SU-DHL-6 (cell line): ENCODE measurements at regions not wholly inside any gene's neighbourhood (a gene's known extent, or its start where the extent isn't known, plus 50 kb on each side); places are given as distances from the start of the nearest gene placed in this dataset.

Source experiments
- H2AFZ ChIP-seq: fragments of 200-600 bp; sonication (generic); 2 replicates; pipeline ENCODE4 v1.6.1; 2014; ENCODE audit warnings: low read depth, mild to moderate bottlenecking, moderate library complexity, mixed read lengths, antibody characterized with exemption, low read length; ENCODE audit not compliant: severe bottlenecking
- H3F3A ChIP-seq: fragments of 200-600 bp; shearing (Covaris generic); 2 replicates; pipeline ENCODE4 v1.6.0; 2016; ENCODE audit warnings: antibody characterized with exemption, mild to moderate bottlenecking; ENCODE audit not compliant: insufficient read depth
- H3K27ac ChIP-seq: fragments of 200-600 bp; sonication (generic); 2 replicates; pipeline ENCODE4 v1.5.1; 2016; ENCODE audit warnings: low read depth, mild to moderate bottlenecking, low read length, moderate library complexity, mixed read lengths
- H3K27me3 ChIP-seq: fragments of 200-600 bp; sonication (generic), shearing (Covaris generic); 2 replicates; pipeline ENCODE4 v1.6.0; 2014; ENCODE audit warnings: mild to moderate bottlenecking, low read length
- H3K36me3 ChIP-seq: fragments of 200-600 bp; sonication (generic); 2 replicates; pipeline ENCODE4 v1.6.1; 2014; ENCODE audit warnings: mild to moderate bottlenecking, low read length, mixed read lengths
- H3K4me2 ChIP-seq: fragments of 300-600, 200-600 bp; shearing (Covaris generic), sonication (generic); 2 replicates; pipeline ENCODE4 v1.6.0; 2014; ENCODE audit warnings: low read length, low read depth, mild to moderate bottlenecking; ENCODE audit not compliant: poor library complexity, severe bottlenecking
- H3K4me3 ChIP-seq: fragments of 200-600 bp; sonication (generic); 2 replicates; pipeline ENCODE4 v1.5.1; 2014; ENCODE audit warnings: antibody characterized with exemption, low read length, mild to moderate bottlenecking, mixed read lengths; ENCODE audit not compliant: insufficient read depth, poor library complexity, severe bottlenecking
- H3K79me2 ChIP-seq: fragments of 200-600 bp; sonication (generic); 2 replicates; pipeline ENCODE4 v1.6.1; 2014; ENCODE audit warnings: mild to moderate bottlenecking, low read length, moderate library complexity; ENCODE audit not compliant: insufficient read depth
- H3K9ac ChIP-seq: fragments of 200-600 bp; sonication (generic); 2 replicates; pipeline ENCODE4 v1.7.0; 2014; ENCODE audit warnings: mild to moderate bottlenecking, low read length
- H3K9me2 ChIP-seq: fragments of 200-600 bp; sonication (generic); replicated peaks from 2 replicates; pipeline ENCODE4 v1.6.1; 2014; ENCODE audit warnings: low read length; ENCODE audit not compliant: insufficient read depth
- H3K9me3 ChIP-seq: fragments of 200-600 bp; sonication (generic); 2 replicates; pipeline ENCODE4 v1.6.1; 2014; ENCODE audit warnings: low read length, mixed read lengths; ENCODE audit not compliant: insufficient read depth
- H4K20me1 ChIP-seq: fragments of 200-600 bp; sonication (generic); 2 replicates; pipeline ENCODE4 v1.6.1; 2014; ENCODE audit warnings: low read depth, mild to moderate bottlenecking, antibody characterized with exemption, low read length, moderate library complexity, mixed read lengths
- EZH2phosphoT487 ChIP-seq: fragments of 200-600 bp; sonication (generic), shearing (Covaris generic); conservative IDR thresholded peaks from 2 replicates; pipeline ENCODE4 v1.6.1; 2018; ENCODE audit warnings: mild to moderate bottlenecking, antibody characterized with exemption, low read length, moderate library complexity, mixed read lengths
- TF ChIP-seq, protein P1 (sequence below): fragments of 200-600 bp; sonication (generic); IDR thresholded peaks from one replicate; pipeline ENCODE4 v1.5.1; 2017; ENCODE audit warnings: antibody characterized with exemption, mild to moderate bottlenecking, low read length, moderate library complexity; ENCODE audit not compliant: insufficient read depth, poor library complexity, severe bottlenecking

DNA sequence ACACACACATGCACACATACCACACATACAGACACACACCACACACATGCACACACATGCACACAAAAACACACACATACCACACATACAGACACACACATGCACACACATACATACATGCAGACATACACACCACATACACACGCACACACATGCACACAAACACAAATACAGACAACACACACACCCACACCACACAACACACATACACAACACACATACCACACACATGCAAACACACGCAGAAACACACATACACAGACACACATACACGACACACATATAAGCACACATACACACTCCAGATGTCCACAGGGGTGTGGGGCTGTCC lies 60.1 kb upstream of the PPP2R2D start:
- H4K20me1 ChIP-seq: no peaks in the 10 kb centered on the region
- H3K36me3 ChIP-seq: no peaks in the 10 kb centered on the region
- H3K4me2 ChIP-seq: no peak overlapping the region
- no peak overlapping the region for H3K9ac ChIP-seq
- TF ChIP-seq, protein P1, sequence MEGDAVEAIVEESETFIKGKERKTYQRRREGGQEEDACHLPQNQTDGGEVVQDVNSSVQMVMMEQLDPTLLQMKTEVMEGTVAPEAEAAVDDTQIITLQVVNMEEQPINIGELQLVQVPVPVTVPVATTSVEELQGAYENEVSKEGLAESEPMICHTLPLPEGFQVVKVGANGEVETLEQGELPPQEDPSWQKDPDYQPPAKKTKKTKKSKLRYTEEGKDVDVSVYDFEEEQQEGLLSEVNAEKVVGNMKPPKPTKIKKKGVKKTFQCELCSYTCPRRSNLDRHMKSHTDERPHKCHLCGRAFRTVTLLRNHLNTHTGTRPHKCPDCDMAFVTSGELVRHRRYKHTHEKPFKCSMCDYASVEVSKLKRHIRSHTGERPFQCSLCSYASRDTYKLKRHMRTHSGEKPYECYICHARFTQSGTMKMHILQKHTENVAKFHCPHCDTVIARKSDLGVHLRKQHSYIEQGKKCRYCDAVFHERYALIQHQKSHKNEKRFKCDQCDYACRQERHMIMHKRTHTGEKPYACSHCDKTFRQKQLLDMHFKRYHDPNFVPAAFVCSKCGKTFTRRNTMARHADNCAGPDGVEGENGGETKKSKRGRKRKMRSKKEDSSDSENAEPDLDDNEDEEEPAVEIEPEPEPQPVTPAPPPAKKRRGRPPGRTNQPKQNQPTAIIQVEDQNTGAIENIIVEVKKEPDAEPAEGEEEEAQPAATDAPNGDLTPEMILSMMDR: no peak
- TF ChIP-seq EZH2phosphoT487: no peak
- H3K79me2 ChIP-seq: no peaks in the 10 kb centered on the region
- no peaks in the 10 kb centered on the region for H3F3A ChIP-seq
- H3K27me3 ChIP-seq: no peaks in the 10 kb centered on the region
- H3K27ac ChIP-seq: no peak overlapping the region
- no peak overlapping the region for H3K4me3 ChIP-seq
- H2AFZ ChIP-seq: no peak overlapping the region
- H3K9me3 ChIP-seq: no peaks in the 10 kb centered on the region
- H3K9me2 ChIP-seq: no peaks in the 10 kb centered on the region

DNA sequence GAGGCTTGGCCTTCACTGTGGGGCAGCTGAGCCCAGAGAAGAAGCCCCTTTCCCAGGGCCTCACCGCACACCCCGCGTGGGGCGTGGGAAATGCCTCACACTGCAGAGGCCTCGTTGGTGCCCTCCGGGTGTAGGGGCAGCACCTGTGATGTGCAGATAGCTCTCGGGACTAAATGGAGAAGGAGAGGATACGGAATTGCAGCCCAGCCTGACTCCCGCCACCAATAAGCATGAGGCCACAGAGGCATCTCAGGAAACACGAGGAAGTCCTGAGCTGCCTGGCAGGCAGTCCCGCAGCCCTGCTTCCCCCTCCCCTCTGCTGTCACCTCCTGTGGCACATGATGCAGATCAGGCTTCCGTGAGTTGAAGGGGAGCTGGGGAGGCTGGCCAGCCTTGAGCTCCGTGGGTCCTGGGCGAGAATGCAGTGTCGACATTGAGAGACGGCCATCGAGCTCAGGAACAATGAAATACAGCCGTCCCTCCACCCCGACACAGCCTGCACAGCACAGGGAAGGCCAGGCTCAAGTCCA lies 59.6 kb upstream of the PPP2R2D start:
- TF ChIP-seq, protein P1: no peak
- TF ChIP-seq EZH2phosphoT487: no peak
- Histone ChIP-seq H3K4me2 (no peak overlapping the region), H3K9me3 (no peaks in the 10 kb centered on the region), H3K27ac (no peak overlapping the region), H3K36me3 (no peaks in the 10 kb centered on the region), H3K79me2 (no peaks in the 10 kb centered on the region), H3K9me2 (no peaks in the 10 kb centered on the region), H3K27me3 (no peaks in the 10 kb centered on the region), H2AFZ (no peak overlapping the region), H4K20me1 (no peaks in the 10 kb centered on the region), H3K4me3 (no peak overlapping the region), H3F3A (no peaks in the 10 kb centered on the region), H3K9ac (no peak overlapping the region)

DNA sequence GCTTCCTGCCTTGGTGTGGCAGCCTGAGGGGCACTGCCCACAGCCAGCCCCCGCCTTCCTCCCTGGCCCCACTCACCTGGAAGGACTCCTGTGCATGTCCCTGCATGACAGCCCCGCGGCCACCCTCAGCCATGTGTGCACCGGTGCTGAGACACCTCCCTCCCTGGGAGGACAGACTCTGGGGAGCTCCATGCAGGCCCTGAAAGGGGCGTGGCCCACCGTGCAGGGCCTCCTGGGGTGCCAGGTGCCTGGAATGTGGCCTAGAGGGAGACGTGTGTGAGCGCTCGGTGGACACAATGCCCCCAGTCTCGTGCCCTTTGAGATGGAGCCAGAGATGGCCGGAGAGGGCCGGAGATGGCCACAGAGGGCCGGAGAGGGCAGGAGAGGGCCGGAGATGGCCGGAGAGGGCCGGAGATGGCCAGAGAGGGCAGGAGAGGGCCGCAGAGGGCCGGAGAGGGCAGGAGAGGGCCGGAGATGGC lies 59.1 kb upstream of the PPP2R2D start:
- Histone ChIP-seq H3K9ac (no peak overlapping the region), H4K20me1 (no peaks in the 10 kb centered on the region), H3K4me3 (no peak overlapping the region), H3K9me3 (no peaks in the 10 kb centered on the region), H3K9me2 (no peaks in the 10 kb centered on the region), H3K4me2 (no peak overlapping the region), H3F3A (no peaks in the 10 kb centered on the region), H3K27me3 (no peaks in the 10 kb centered on the region), H2AFZ (no peak overlapping the region), H3K27ac (no peak overlapping the region), H3K36me3 (no peaks in the 10 kb centered on the region), H3K79me2 (no peaks in the 10 kb centered on the region)
- TF ChIP-seq EZH2phosphoT487: no peak

DNA sequence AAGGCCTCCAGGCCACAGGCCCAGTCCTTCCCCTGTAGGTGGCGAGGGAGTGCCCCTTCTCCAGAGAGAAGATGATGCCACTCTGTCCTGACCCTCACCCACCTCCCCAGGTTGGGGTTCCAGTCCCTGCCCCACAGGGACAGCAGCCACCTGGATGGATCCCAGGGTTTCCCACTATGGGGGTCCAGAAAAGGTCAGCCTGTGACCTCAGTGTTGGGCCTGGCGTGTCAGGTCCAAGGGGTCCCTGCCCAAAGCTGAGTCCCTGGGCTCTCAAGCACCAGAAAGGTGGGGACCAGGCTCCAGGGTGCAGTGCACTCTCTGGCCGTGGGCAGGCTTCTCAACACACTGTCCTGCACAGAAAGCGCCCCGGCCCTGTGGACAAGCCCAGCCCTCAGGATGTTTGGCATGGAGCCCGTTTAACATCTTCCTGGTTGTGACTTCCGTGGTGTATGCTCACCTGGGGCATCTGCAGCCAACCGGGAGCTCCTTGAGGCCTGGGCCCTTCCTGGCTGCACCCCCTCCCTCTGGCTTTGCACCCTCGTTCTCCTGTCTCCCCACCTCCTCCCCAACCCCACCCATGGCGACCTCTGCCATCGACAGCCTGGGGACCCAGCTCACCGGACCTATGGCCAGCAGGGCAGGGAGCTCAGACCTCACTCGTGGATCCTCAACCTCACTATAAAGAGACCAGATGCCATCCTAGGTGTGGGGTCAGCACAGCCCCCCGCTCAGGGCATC lies 58.3 kb upstream of the PPP2R2D start:
- H3K9me2 ChIP-seq: no peaks in the 10 kb centered on the region
- no peaks in the 10 kb centered on the region for H4K20me1 ChIP-seq
- no peaks in the 10 kb centered on the region for H3F3A ChIP-seq
- H3K79me2 ChIP-seq: no peaks in the 10 kb centered on the region
- no peak overlapping the region for H3K27ac ChIP-seq
- H3K4me2 ChIP-seq: no peak overlapping the region
- H3K4me3 ChIP-seq: no peak overlapping the region
- H3K9ac ChIP-seq: no peak overlapping the region
- TF ChIP-seq, protein P1: no peak
- no peak for TF ChIP-seq EZH2phosphoT487
- no peaks in the 10 kb centered on the region for H3K36me3 ChIP-seq
- no peaks in the 10 kb centered on the region for H3K27me3 ChIP-seq
- H2AFZ ChIP-seq: no peak overlapping the region
- H3K9me3 ChIP-seq: no peaks in the 10 kb centered on the region
